ENCODE measurements at regions not wholly inside any gene's neighbourhood (a gene's known extent, or its start where the extent isn't known, plus 50 kb on each side); places are given as distances from the start of the nearest gene placed in this dataset.

DNA sequence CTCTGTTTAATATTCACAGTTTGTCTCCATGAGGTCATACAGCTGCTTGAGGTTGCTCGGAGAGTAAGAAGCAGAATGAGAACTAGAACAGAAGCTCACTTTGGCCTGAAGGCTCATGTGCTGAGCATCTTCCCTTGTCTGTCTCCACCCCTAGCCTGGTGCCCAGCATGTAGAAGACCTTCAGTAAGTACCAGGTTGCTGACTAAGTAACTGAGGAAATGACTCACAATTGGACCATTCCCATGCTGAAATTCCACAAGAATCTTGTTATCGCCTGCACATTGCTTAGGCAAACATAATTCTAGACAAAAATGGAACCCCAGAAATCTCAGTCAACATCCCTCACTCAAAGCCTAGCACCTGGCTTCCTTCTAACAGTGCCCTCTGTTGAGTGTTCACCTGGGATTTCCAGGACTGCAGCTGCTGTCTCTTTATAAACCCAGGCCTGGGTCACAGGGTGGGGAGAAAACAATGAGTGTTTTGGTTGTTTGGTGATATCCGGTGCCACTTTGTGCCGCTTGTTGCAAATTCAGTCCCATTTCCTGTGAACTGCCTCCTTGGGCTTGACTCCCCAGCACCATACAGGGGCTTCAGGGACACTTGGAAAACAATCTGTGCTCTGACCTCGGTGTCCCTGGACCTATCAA is 406.8 kb downstream of the ETS1 start:
- H3K4me2 ChIP-seq (ENCODE audit: low read depth, low read length): peak overlapping the region; percentile 38
- DNase-seq (peak; percentile 92), ATAC-seq (ENCODE audit: low read depth) (peak; percentile 95)
- H2AK9ac ChIP-seq (replicated peaks; ENCODE audit: low read depth, low read length, poor library complexity): peak overlapping the region; percentile 63
- no peaks in the 10 kb centered on the region for H3K36me3 ChIP-seq (ENCODE audit: control insufficient read depth, insufficient read depth, low read length)
- no peaks in the 10 kb centered on the region for H3K27me3 ChIP-seq (ENCODE audit: control insufficient read depth, insufficient read depth, low read length)
- peak overlapping the region; percentile 82 for H2BK120ac ChIP-seq (ENCODE audit: low read depth, low read length)
- peak overlapping the region; percentile 77; the same call in 1 of the 2 replicates for H3K18ac ChIP-seq (ENCODE audit: low read depth, low read length)
- H3K4me1 ChIP-seq (ENCODE audit: control insufficient read depth, insufficient read depth, low read length): peaks cover 6% of the 10 kb centered on the region
- no peak overlapping the region for H3K4me3 ChIP-seq (ENCODE audit: insufficient read depth, low read depth, low read length)
- peak overlapping the region; percentile 78 for H4K91ac ChIP-seq (ENCODE audit: insufficient read depth, low read depth, low read length)
- H3K27ac ChIP-seq (ENCODE audit: insufficient read depth, low read length): no peak overlapping the region; the same call in 1 of the 2 replicates
- peak overlapping the region; percentile 92 for H2BK20ac ChIP-seq (ENCODE audit: low read depth, low read length)
- ChIA-PET POLR2A (ENCODE audit: unreplicated experiment) (interaction anchor here (0.7 kb wide), 1 partner anchor 143 kb away, joined by 4 read pairs; no protein-coding TSS in a partner anchor), CTCF (interaction anchor here (0.7 kb wide), 2 partner anchors 13 to 23 kb away, joined by 3 read pairs; no protein-coding TSS in a partner anchor)
- peak overlapping the region; percentile 76 for H2AK5ac ChIP-seq (ENCODE audit: low read depth, low read length)
- H4K20me1 ChIP-seq (ENCODE audit: insufficient read depth, low read length): no peaks in the 10 kb centered on the region
- no peaks in the 10 kb centered on the region for H3K9me3 ChIP-seq (ENCODE audit: control insufficient read depth, insufficient read depth, low read length)
- intact Hi-C loops (cut with micrococcal nuclease) (no loop called here), in situ Hi-C loops (cut with MboI; ENCODE audit: low sequenced_read_pairs) (no loop called here), dilution Hi-C loops (cut with HindIII; ENCODE audit: low sequenced_read_pairs, unreplicated experiment) (loop anchor here (25.0 kb wide), 1 partner anchor 657 kb away; no protein-coding TSS in a partner anchor)
- peak overlapping the region; percentile 39 for H3K23ac ChIP-seq (ENCODE audit: low read depth, low read length)
- H3K9ac ChIP-seq (ENCODE audit: low read depth, low read length): no peak overlapping the region
- peak overlapping the region; percentile 40 for H2BK5ac ChIP-seq (ENCODE audit: low read depth, low read length, poor library complexity, severe bottlenecking)
- H4K8ac ChIP-seq (ENCODE audit: low read depth in 2 of 2, low read length in 2 of 2): peak overlapping the region in 1 of 2 experiments; percentile 75; a peak in 2 of 4 replicates
- peaks cover 8% of the 10 kb centered on the region for H3K9me1 ChIP-seq (ENCODE audit: insufficient read depth, low read length)
- peak overlapping the region; percentile 52; the same call in 2 of the 3 replicates for H2BK15ac ChIP-seq (ENCODE audit: low read depth, low read length)
- peak overlapping the region; percentile 71; the same call in 1 of the 2 replicates for H4K5ac ChIP-seq (ENCODE audit: low read depth, low read length)
- H3K56ac ChIP-seq (ENCODE audit: extremely low read depth, insufficient read depth, low read length): no peak overlapping the region
- H3K79me1 ChIP-seq (ENCODE audit: low read depth in 1 of 2, low read length in 2 of 2): no peaks in the 10 kb centered on the region
- H3K4ac ChIP-seq (ENCODE audit: low read depth, low read length): peak overlapping the region; percentile 75
- no TSS peak for BruUV-seq (replicated peaks)
- H3K14ac ChIP-seq (replicated peaks; ENCODE audit: low read depth, low read length): peak overlapping the region; percentile 54; the same call in 1 of the 2 replicates
- H2AFZ ChIP-seq (replicated peaks; ENCODE audit: low read length, poor library complexity): peak overlapping the region; percentile 84
- no CpG with 5 or more reads among the region's 5 CpGs for WGBS, 2 experiments (ENCODE audit: extremely low coverage in 2 of 2, insufficient read length in 1 of 2)
- no peak for TF ChIP-seq SMC3 (IDR thresholded peaks at IDR 0.05; ENCODE audit: low read depth, low read length)
- TF ChIP-seq FOS (IDR thresholded peaks at IDR 0.05; ENCODE audit: low read depth, low read length): peak; percentile 69; the same call in 1 of the 2 replicates
- TF ChIP-seq, protein P1, sequence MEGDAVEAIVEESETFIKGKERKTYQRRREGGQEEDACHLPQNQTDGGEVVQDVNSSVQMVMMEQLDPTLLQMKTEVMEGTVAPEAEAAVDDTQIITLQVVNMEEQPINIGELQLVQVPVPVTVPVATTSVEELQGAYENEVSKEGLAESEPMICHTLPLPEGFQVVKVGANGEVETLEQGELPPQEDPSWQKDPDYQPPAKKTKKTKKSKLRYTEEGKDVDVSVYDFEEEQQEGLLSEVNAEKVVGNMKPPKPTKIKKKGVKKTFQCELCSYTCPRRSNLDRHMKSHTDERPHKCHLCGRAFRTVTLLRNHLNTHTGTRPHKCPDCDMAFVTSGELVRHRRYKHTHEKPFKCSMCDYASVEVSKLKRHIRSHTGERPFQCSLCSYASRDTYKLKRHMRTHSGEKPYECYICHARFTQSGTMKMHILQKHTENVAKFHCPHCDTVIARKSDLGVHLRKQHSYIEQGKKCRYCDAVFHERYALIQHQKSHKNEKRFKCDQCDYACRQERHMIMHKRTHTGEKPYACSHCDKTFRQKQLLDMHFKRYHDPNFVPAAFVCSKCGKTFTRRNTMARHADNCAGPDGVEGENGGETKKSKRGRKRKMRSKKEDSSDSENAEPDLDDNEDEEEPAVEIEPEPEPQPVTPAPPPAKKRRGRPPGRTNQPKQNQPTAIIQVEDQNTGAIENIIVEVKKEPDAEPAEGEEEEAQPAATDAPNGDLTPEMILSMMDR (conservative IDR thresholded peaks at IDR 0.05; ENCODE audit: low read depth, low read length): no peak
- no peak for TF ChIP-seq RAD21 (IDR thresholded peaks at IDR 0.05; ENCODE audit: low read length)
- TF ChIP-seq RFX5 (IDR thresholded peaks at IDR 0.05; ENCODE audit: low read depth, low read length): no peak
- TF ChIP-seq MAZ (IDR thresholded peaks at IDR 0.05; ENCODE audit: borderline replicate concordance, low read depth, low read length): no peak
- no peak for TF ChIP-seq POLR2A (IDR thresholded peaks at IDR 0.05; ENCODE audit: low read depth, low read length)
- TF ChIP-seq CEBPB (IDR thresholded peaks at IDR 0.05; ENCODE audit: low read depth, low read length): peak; percentile 39; the same call in 1 of the 2 replicates
- TF ChIP-seq, protein P2, sequence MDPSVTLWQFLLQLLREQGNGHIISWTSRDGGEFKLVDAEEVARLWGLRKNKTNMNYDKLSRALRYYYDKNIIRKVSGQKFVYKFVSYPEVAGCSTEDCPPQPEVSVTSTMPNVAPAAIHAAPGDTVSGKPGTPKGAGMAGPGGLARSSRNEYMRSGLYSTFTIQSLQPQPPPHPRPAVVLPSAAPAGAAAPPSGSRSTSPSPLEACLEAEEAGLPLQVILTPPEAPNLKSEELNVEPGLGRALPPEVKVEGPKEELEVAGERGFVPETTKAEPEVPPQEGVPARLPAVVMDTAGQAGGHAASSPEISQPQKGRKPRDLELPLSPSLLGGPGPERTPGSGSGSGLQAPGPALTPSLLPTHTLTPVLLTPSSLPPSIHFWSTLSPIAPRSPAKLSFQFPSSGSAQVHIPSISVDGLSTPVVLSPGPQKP (IDR thresholded peaks at IDR 0.05; ENCODE audit: borderline replicate concordance, low read depth, low read length): no peak
- TF ChIP-seq MAFK (IDR thresholded peaks at IDR 0.05; ENCODE audit: low read depth, low read length): peak; percentile 74
- TF ChIP-seq NFE2L2 (IDR thresholded peaks at IDR 0.05; ENCODE audit: low read depth, low read length): no peak
- no peak for TF ChIP-seq CHD1 (IDR thresholded peaks at IDR 0.05; ENCODE audit: low read depth, low read length)
- TF ChIP-seq, protein P3, sequence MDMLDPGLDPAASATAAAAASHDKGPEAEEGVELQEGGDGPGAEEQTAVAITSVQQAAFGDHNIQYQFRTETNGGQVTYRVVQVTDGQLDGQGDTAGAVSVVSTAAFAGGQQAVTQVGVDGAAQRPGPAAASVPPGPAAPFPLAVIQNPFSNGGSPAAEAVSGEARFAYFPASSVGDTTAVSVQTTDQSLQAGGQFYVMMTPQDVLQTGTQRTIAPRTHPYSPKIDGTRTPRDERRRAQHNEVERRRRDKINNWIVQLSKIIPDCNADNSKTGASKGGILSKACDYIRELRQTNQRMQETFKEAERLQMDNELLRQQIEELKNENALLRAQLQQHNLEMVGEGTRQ (IDR thresholded peaks at IDR 0.05; ENCODE audit: low read depth, low read length): no peak
- peak; percentile 32; the same call in 1 of the 2 replicates for TF ChIP-seq BHLHE40 (IDR thresholded peaks at IDR 0.05; ENCODE audit: low read depth, low read length)
- no peak for TF ChIP-seq MXI1 (IDR thresholded peaks at IDR 0.05; ENCODE audit: borderline replicate concordance, low read depth, low read length)
